A549 (cell line): ENCODE measurements at regions not wholly inside any gene's neighbourhood (a gene's known extent, or its start where the extent isn't known, plus 50 kb on each side); places are given as distances from the start of the nearest gene placed in this dataset.

Source experiments
- ATAC-seq, 2 experiments: fragments of 200-7000 bp in 1 of 2; fragments of >200 bp in 1 of 2; cut with Nextera tagmentation in 1 of 2; cut with Tn5 transposase in 1 of 2; 3 replicates each; pipeline versions ENCODE4 v1.8.0 to v1.9.1; 2018 to 2020; ENCODE audit warnings: mild to moderate bottlenecking in 1 of 2, moderate library complexity in 1 of 2
- CTCF ChIA-PET: fragments of 300-600 bp; sonication (Branson Sonifier 250); formaldehyde crosslinking; extraction: SDS; loops from one replicate; lab custom pipeline; 2021; ENCODE audit warnings: antibody characterized with exemption, inconsistent platforms; lab: Yijun Ruan, JAX
- POLR2A ChIA-PET: fragments of 350-600 bp; formaldehyde crosslinking; extraction: SDS; loops from one replicate; lab custom pipeline; 2021; ENCODE audit warnings: antibody characterized with exemption, inconsistent platforms; lab: Yijun Ruan, JAX
- DNase-seq, 2 experiments: peaks; one replicate each; pipeline versions ENCODE4 v3.0.0 to v3.0.0-alpha.2; 2011 to 2016; ENCODE audit warnings: low read depth in 1 of 2, low spot score in 1 of 2
- FAIRE-seq: peaks from 2 replicates; lab custom pipeline; 2011; peaks lifted over from hg19 to GRCh38; lab: Jason Lieb, UNC
- H3K27ac ChIP-seq, 2 experiments: fragments of >200 bp; sonication (Bioruptor Twin); formaldehyde crosslinking; 3 replicates each; pipeline ENCODE4 v1.5.1; 2016 to 2017
- H3K4me1 ChIP-seq: fragments of >200 bp; sonication (Bioruptor Twin); formaldehyde crosslinking; 3 replicates; pipeline ENCODE4 v1.6.1; 2016
- H3K4me2 ChIP-seq: fragments of >200 bp; sonication (Bioruptor Twin); formaldehyde crosslinking; 3 replicates; pipeline ENCODE4 v1.6.1; 2016
- H3K4me3 ChIP-seq: fragments of >200 bp; sonication (Bioruptor Twin); formaldehyde crosslinking; 3 replicates; pipeline ENCODE4 v1.5.1; 2016
- H3K9me3 ChIP-seq: fragments of >200 bp; sonication (Bioruptor Twin); formaldehyde crosslinking; 3 replicates; pipeline ENCODE4 v1.6.1; 2016
- BHLHE40 ChIP-seq: IDR thresholded peaks from 2 replicates; pipeline ENCODE4 v1.6.1; 2012; ENCODE audit warnings: low read depth, low read length, inconsistent platforms
- CBX2 ChIP-seq: fragments of 200-600 bp; sonication (generic); IDR thresholded peaks from 2 replicates; pipeline ENCODE4 v1.6.1; 2016; ENCODE audit warnings: low read depth, mild to moderate bottlenecking, borderline replicate concordance
- CBX8 ChIP-seq: fragments of 200-600 bp; sonication (generic); IDR thresholded peaks from 2 replicates; pipeline ENCODE4 v1.6.1; 2016
- EHF ChIP-seq: fragments of 250-450 bp; sonication (Bioruptor Pico); IDR thresholded peaks from 2 replicates; pipeline ENCODE4 v1.5.0; 2020; ENCODE audit warnings: mild to moderate bottlenecking
- EHMT2 ChIP-seq: fragments of 200-600 bp; sonication (generic); IDR thresholded peaks from 2 replicates; pipeline ENCODE4 v1.6.1; 2016; ENCODE audit warnings: antibody characterized with exemption, low read depth, mild to moderate bottlenecking, moderate library complexity
- EP300 ChIP-seq, 2 experiments: fragments of >200 bp; sonication (Bioruptor Twin); formaldehyde crosslinking; IDR thresholded peaks; 2 replicates in 1 of 2; 3 replicates in 1 of 2; pipeline ENCODE4 v1.6.1; 2016 to 2017
- ESRRA ChIP-seq: fragments of 150-350 bp; IDR thresholded peaks from 2 replicates; pipeline ENCODE4 v1.6.1; 2014; ENCODE audit warnings: mild to moderate bottlenecking, low read length, borderline replicate concordance
- FOSB ChIP-seq: fragments of 250-450 bp; sonication (Bioruptor Pico); IDR thresholded peaks from 2 replicates; pipeline ENCODE4 v1.5.0; 2020; ENCODE audit warnings: mild to moderate bottlenecking, moderate library complexity
- FOXS1 ChIP-seq: fragments of 250-450 bp; sonication (Bioruptor Pico); IDR thresholded peaks from 2 replicates; pipeline ENCODE4 v1.5.0; 2020; ENCODE audit warnings: mild to moderate bottlenecking, moderate library complexity
- GATA3 ChIP-seq: IDR thresholded peaks from 2 replicates; pipeline ENCODE4 v1.6.1; 2012; ENCODE audit warnings: borderline replicate concordance
- HEYL ChIP-seq: fragments of 250-450 bp; sonication (Bioruptor Pico); IDR thresholded peaks from 2 replicates; pipeline ENCODE4 v1.8.0; 2021; ENCODE audit warnings: mild to moderate bottlenecking, moderate library complexity
- JUN ChIP-seq, 2 experiments: fragments of >200 bp; sonication (Bioruptor Twin); formaldehyde crosslinking; IDR thresholded peaks; 2 replicates in 1 of 2; 3 replicates in 1 of 2; pipeline ENCODE4 v1.6.1; 2016 to 2017
- MAZ ChIP-seq: fragments of 150-350 bp; IDR thresholded peaks from 2 replicates; pipeline ENCODE4 v1.6.1; 2014; ENCODE audit warnings: antibody characterized with exemption, low read depth, low read length, borderline replicate concordance
- NR3C1 ChIP-seq: fragments of >200 bp; sonication (Bioruptor Twin); formaldehyde crosslinking; IDR thresholded peaks from 3 replicates; pipeline ENCODE4 v1.6.1; 2017
- POLR2A ChIP-seq: IDR thresholded peaks from 2 replicates; pipeline ENCODE4 v1.6.1; 2012; ENCODE audit warnings: mild to moderate bottlenecking, low read length
- POLR2AphosphoS2 ChIP-seq: conservative IDR thresholded peaks from 2 replicates; pipeline ENCODE4 v1.6.1; 2012; ENCODE audit warnings: low read length, improper control_type of control experiment, inconsistent platforms
- RAD21 ChIP-seq, 2 experiments: fragments of >200 bp in 1 of 2; sonication (Bioruptor Twin) in 1 of 2; formaldehyde crosslinking in 1 of 2; IDR thresholded peaks in 1 of 2; conservative IDR thresholded peaks in 1 of 2; 2 replicates in 1 of 2; 3 replicates in 1 of 2; pipeline ENCODE4 v1.6.1; 2012 to 2018; ENCODE audit warnings: inconsistent platforms in 1 of 2
- RCOR1 ChIP-seq: fragments of 150-350 bp; IDR thresholded peaks from 2 replicates; pipeline ENCODE4 v1.6.1; 2014; ENCODE audit warnings: antibody characterized with exemption, low read length, low read depth
- RFX5 ChIP-seq: fragments of 450-650 bp; IDR thresholded peaks from 2 replicates; pipeline ENCODE4 v1.7.1; 2014; ENCODE audit warnings: antibody characterized with exemption, mild to moderate bottlenecking, moderate library complexity
- SMC3 ChIP-seq: fragments of >200 bp; sonication (Bioruptor Twin); formaldehyde crosslinking; IDR thresholded peaks from 3 replicates; pipeline ENCODE4 v1.6.1; 2018; ENCODE audit warnings: inconsistent platforms
- SREBF2 ChIP-seq: fragments of 450-650 bp; IDR thresholded peaks from 2 replicates; pipeline ENCODE4 v1.6.1; 2014; ENCODE audit warnings: mild to moderate bottlenecking, moderate library complexity
- TFCP2L1 ChIP-seq: fragments of 250-450 bp; sonication (Bioruptor Pico); IDR thresholded peaks from 2 replicates; pipeline ENCODE4 v1.5.0; 2021; ENCODE audit warnings: mild to moderate bottlenecking
- ZNF302 ChIP-seq: fragments of 250-450 bp; sonication (Bioruptor Pico); IDR thresholded peaks from 2 replicates; pipeline ENCODE4 v1.9.0; 2021; ENCODE audit warnings: inconsistent platforms, mild to moderate bottlenecking, moderate library complexity
- ZSCAN20 ChIP-seq: fragments of 250-450 bp; sonication (Bioruptor Pico); IDR thresholded peaks from 2 replicates; pipeline ENCODE4 v1.8.0; 2022; ENCODE audit warnings: mild to moderate bottlenecking, moderate library complexity
- WGBS: methylation state at CpG from one replicate; pipeline ENCODE4 v1.1.6; 2017; ENCODE audit errors: missing lambda C conversion rate; 5-methylcytosine and 5-hydroxymethylcytosine counted together
- TF ChIP-seq, protein P1 (sequence below): fragments of 150-350 bp; IDR thresholded peaks from 2 replicates; pipeline ENCODE4 v1.6.1; 2014; ENCODE audit warnings: low read depth, mild to moderate bottlenecking, low read length
- TF ChIP-seq, protein P2 (sequence below): IDR thresholded peaks from 2 replicates; pipeline ENCODE4 v1.6.1; 2012
- TF ChIP-seq, protein P3 (sequence below): fragments of 250-450 bp; sonication (Bioruptor Pico); IDR thresholded peaks from 2 replicates; pipeline ENCODE4 v1.5.0; 2021; ENCODE audit warnings: mild to moderate bottlenecking, moderate library complexity, borderline replicate concordance
- TF ChIP-seq, protein P4 (sequence below): IDR thresholded peaks from 2 replicates; pipeline ENCODE4 v1.6.1; 2012; ENCODE audit warnings: low read depth, borderline replicate concordance
- TF ChIP-seq, protein P5 (sequence below): fragments of >200 bp; sonication (Bioruptor Twin); formaldehyde crosslinking; IDR thresholded peaks from 2 replicates; pipeline ENCODE4 v1.6.1; 2016
- TF ChIP-seq, protein P6 (sequence below): fragments of 250-450 bp; sonication (Bioruptor Pico); IDR thresholded peaks from 2 replicates; pipeline ENCODE4 v1.5.0; 2020; ENCODE audit warnings: low read depth, mild to moderate bottlenecking, moderate library complexity

DNA sequence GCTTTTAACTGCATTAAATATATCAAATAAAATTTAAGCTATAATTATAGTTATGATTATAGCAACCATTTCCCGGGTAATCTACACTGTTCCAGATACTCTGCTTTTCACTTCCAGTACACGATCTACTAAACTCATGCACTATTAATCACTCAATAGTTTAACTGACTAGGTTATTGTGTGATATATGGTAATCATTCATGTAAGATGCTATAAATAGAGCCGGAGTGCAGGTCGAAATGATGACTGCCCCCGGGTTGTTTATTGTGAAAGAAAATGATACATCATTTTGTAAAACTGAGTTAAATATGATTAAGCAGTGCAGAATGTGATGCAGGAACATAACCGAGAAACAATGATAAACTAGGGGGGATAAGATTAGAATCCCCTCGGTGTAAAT lies 434.6 kb upstream of the DSEL start:
- H3K4me2 ChIP-seq, result no peak overlapping the region
- no peak for DNase-seq
- CTCF ChIA-PET, result no interaction called here
- TF ChIP-seq CBX8 (no peak), EP300 (IDR thresholded peaks at IDR 0.05) (no peak), RCOR1 (no peak), GATA3 (no peak), FOXS1 (CRISPR knock-in tag) (no peak), SREBF2 (no peak), NR3C1 (no peak), HEYL (CRISPR knock-in tag) (no peak), JUN (IDR thresholded peaks at IDR 0.05) (no peak), FOSB (CRISPR knock-in tag) (no peak), ZSCAN20 (CRISPR knock-in tag) (no peak), POLR2A (no peak), POLR2AphosphoS2 (no peak)
- TF ChIP-seq, protein P1, sequence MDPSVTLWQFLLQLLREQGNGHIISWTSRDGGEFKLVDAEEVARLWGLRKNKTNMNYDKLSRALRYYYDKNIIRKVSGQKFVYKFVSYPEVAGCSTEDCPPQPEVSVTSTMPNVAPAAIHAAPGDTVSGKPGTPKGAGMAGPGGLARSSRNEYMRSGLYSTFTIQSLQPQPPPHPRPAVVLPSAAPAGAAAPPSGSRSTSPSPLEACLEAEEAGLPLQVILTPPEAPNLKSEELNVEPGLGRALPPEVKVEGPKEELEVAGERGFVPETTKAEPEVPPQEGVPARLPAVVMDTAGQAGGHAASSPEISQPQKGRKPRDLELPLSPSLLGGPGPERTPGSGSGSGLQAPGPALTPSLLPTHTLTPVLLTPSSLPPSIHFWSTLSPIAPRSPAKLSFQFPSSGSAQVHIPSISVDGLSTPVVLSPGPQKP, result no peak
- TF ChIP-seq, protein P2, sequence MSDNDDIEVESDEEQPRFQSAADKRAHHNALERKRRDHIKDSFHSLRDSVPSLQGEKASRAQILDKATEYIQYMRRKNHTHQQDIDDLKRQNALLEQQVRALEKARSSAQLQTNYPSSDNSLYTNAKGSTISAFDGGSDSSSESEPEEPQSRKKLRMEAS, result no peak
- TF ChIP-seq, all 56 proteins: peak for 0
- Histone ChIP-seq H3K4me3 (no peak overlapping the region), H3K9me3 (no peaks in the 10 kb centered on the region), H3K27ac (no peak overlapping the region), H3K4me1 (no peaks in the 10 kb centered on the region)
- WGBS, result 8% methylated on average over 7 of the region's 7 CpGs
- ATAC-seq, result no peak
- FAIRE-seq, result no peak
- POLR2A ChIA-PET, result no interaction called here

DNA sequence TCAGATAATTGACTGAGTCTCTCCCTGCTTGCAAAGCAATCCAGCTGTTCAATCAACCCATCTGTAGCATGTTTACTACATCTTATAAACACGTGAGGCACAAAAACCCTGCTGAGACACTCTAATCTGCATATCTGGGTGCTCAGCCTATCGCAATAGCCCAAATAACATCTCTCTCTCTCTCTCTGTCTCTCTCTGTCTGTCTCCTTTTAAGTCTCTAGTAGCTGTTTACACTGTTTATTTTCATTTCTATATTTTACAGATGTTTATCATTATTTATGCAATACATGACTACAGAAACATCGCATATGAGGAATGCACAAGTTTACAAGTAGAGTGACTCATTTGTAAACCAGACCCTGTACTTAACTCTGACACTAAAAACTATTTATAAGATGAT lies 422.1 kb upstream of the DSEL start:
- no peak overlapping the region for H3K4me2 ChIP-seq
- no peaks in the 10 kb centered on the region for H3K9me3 ChIP-seq
- FAIRE-seq, result no peak
- no peak for DNase-seq
- ChIA-PET CTCF (interaction anchor here (0.6 kb wide), 1 partner anchor 12 kb away, joined by 3 read pairs; no protein-coding TSS in a partner anchor), POLR2A (no interaction called here)
- no peaks in the 10 kb centered on the region for H3K4me1 ChIP-seq
- TF ChIP-seq MAZ (no peak), RAD21 (conservative IDR thresholded peaks at IDR 0.05 in 1 of 2, IDR thresholded peaks at IDR 0.05 in 1 of 2) (no peak), POLR2A (no peak), EHF (no peak), ZNF302 (CRISPR knock-in tag) (no peak), SMC3 (no peak), NR3C1 (no peak), BHLHE40 (no peak)
- TF ChIP-seq, protein P3, sequence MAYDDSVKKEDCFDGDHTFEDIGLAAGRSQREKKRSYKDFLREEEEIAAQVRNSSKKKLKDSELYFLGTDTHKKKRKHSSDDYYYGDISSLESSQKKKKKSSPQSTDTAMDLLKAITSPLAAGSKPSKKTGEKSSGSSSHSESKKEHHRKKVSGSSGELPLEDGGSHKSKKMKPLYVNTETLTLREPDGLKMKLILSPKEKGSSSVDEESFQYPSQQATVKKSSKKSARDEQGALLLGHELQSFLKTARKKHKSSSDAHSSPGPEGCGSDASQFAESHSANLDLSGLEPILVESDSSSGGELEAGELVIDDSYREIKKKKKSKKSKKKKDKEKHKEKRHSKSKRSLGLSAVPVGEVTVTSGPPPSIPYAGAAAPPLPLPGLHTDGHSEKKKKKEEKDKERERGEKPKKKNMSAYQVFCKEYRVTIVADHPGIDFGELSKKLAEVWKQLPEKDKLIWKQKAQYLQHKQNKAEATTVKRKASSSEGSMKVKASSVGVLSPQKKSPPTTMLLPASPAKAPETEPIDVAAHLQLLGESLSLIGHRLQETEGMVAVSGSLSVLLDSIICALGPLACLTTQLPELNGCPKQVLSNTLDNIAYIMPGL, result no peak
- H3K27ac ChIP-seq, result no peak overlapping the region
- ATAC-seq, result no peak
- WGBS, result 8% methylated on average over 3 of the region's 3 CpGs
- no peak overlapping the region for H3K4me3 ChIP-seq

DNA sequence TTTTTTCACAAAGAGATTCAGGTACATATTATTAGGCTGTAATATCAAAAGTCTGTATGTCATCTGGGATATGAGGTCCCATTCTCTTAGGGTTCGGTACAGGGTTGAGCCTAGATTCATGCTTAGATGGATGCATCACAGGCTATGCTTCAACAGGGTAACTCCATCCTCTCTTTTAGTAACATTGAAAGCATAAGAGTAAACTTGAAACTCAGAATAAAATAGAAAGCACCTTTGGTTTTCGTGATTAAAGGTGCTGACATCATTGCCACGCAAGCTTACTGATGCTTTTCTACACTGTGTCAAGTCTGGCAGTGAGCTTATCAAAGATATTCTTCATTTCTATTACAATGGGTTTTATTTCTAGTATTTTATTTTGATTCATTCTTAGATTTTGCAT lies 419.1 kb upstream of the DSEL start:
- DNase-seq, result no peak
- Histone ChIP-seq H3K4me1 (no peaks in the 10 kb centered on the region), H3K27ac (no peak overlapping the region), H3K4me3 (no peak overlapping the region), H3K4me2 (no peak overlapping the region), H3K9me3 (no peaks in the 10 kb centered on the region)
- no peak for ATAC-seq
- POLR2A ChIA-PET, result no interaction called here
- WGBS, result 7% methylated on average over 3 of the region's 3 CpGs
- CTCF ChIA-PET, result interaction anchor here (0.5 kb wide), 1 partner anchor 26 kb away, joined by 6 read pairs; no protein-coding TSS in a partner anchor
- no peak for FAIRE-seq
- no peak for TF ChIP-seq EHMT2
- no peak for TF ChIP-seq EHF
- no peak for TF ChIP-seq GATA3
- no peak for TF ChIP-seq RCOR1
- TF ChIP-seq, protein P1, result no peak
- TF ChIP-seq BHLHE40, result no peak
- no peak for TF ChIP-seq RFX5
- TF ChIP-seq ESRRA, result no peak
- TF ChIP-seq, protein P4, sequence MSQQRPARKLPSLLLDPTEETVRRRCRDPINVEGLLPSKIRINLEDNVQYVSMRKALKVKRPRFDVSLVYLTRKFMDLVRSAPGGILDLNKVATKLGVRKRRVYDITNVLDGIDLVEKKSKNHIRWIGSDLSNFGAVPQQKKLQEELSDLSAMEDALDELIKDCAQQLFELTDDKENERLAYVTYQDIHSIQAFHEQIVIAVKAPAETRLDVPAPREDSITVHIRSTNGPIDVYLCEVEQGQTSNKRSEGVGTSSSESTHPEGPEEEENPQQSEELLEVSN, result no peak
- no peak for TF ChIP-seq CBX2
- TF ChIP-seq, protein P5, sequence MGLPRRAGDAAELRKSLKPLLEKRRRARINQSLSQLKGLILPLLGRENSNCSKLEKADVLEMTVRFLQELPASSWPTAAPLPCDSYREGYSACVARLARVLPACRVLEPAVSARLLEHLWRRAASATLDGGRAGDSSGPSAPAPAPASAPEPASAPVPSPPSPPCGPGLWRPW, result no peak
- TF ChIP-seq RAD21 (conservative IDR thresholded peaks at IDR 0.05 in 1 of 2, IDR thresholded peaks at IDR 0.05 in 1 of 2), result no peak
- no peak for TF ChIP-seq MAZ
- TF ChIP-seq, protein P6, sequence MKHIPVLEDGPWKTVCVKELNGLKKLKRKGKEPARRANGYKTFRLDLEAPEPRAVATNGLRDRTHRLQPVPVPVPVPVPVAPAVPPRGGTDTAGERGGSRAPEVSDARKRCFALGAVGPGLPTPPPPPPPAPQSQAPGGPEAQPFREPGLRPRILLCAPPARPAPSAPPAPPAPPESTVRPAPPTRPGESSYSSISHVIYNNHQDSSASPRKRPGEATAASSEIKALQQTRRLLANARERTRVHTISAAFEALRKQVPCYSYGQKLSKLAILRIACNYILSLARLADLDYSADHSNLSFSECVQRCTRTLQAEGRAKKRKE (CRISPR knock-in tag), result no peak
- TF ChIP-seq TFCP2L1 (CRISPR knock-in tag), result no peak
- TF ChIP-seq ZSCAN20 (CRISPR knock-in tag), result no peak
- TF ChIP-seq POLR2AphosphoS2, result no peak
